Glutamatergic neuron (in vitro differentiated cells): ENCODE measurements at regions not wholly inside any gene's neighbourhood (a gene's known extent, or its start where the extent isn't known, plus 50 kb on each side); places are given as distances from the start of the nearest gene placed in this dataset.

Experiments used
- DNase-seq: peaks from one replicate; pipeline ENCODE4 v3.0.0; 2022
- H3K27ac Mint-ChIP-seq: one replicate; pipeline ENCODE4 v1.8.0; 2020; ENCODE audit warnings: mild to moderate bottlenecking, mixed read lengths, inconsistent platforms; ENCODE audit not compliant: unreplicated experiment
- H3K27me3 Mint-ChIP-seq: one replicate; pipeline ENCODE4 v1.8.0; 2020; ENCODE audit warnings: mild to moderate bottlenecking, moderate library complexity, mixed read lengths, inconsistent platforms; ENCODE audit not compliant: unreplicated experiment
- H3K36me3 Mint-ChIP-seq: one replicate; pipeline ENCODE4 v1.8.0; 2020; ENCODE audit warnings: mild to moderate bottlenecking, mixed read lengths, inconsistent platforms; ENCODE audit not compliant: unreplicated experiment
- H3K4me1 Mint-ChIP-seq: one replicate; pipeline ENCODE4 v1.8.0; 2020; ENCODE audit warnings: mild to moderate bottlenecking, low read depth, mixed read lengths, inconsistent platforms; ENCODE audit not compliant: unreplicated experiment
- H3K4me3 Mint-ChIP-seq: one replicate; pipeline ENCODE4 v1.8.0; 2020; ENCODE audit warnings: mild to moderate bottlenecking, mixed read lengths, inconsistent platforms; ENCODE audit not compliant: unreplicated experiment
- H3K9me3 Mint-ChIP-seq: one replicate; pipeline ENCODE4 v1.8.0; 2020; ENCODE audit warnings: mild to moderate bottlenecking, moderate library complexity, mixed read lengths, inconsistent platforms; ENCODE audit not compliant: unreplicated experiment
- CTCF ChIP-seq: fragments of 200-600 bp; sonication (generic); IDR thresholded peaks from one replicate; pipeline ENCODE4 v1.5.0; 2021; ENCODE audit not compliant: partially characterized antibody, unreplicated experiment

GRCh38 chr9:75712700-75713099 lies 177.8 kb upstream of the PCSK5 start:
- no peak for DNase-seq

GRCh38 chr9:75713335-75713734 lies 177.1 kb upstream of the PCSK5 start:
- Mint-ChIP-seq H3K27ac (no peak overlapping the region), H3K4me3 (no peak overlapping the region), H3K36me3 (no peaks in the 10 kb centered on the region)

More at GRCh38 chr9:75712700-75713099, 177.8 kb upstream of the PCSK5 start:
- no peak overlapping the region for H3K4me3 Mint-ChIP-seq
- H3K9me3 Mint-ChIP-seq: no peaks in the 10 kb centered on the region
- H3K4me1 Mint-ChIP-seq: peaks cover 2% of the 10 kb centered on the region
- no peaks in the 10 kb centered on the region for H3K36me3 Mint-ChIP-seq
- no peaks in the 10 kb centered on the region for H3K27me3 Mint-ChIP-seq
- H3K27ac Mint-ChIP-seq: no peak overlapping the region
- no peak for TF ChIP-seq CTCF

GRCh38 chr9:75715360-75715759 lies 175.1 kb upstream of the PCSK5 start:
- peaks cover 2% of the 10 kb centered on the region for H3K4me1 Mint-ChIP-seq
- no peak for DNase-seq

More at GRCh38 chr9:75713335-75713734, 177.1 kb upstream of the PCSK5 start:
- DNase-seq: no peak
- TF ChIP-seq CTCF: no peak
- Mint-ChIP-seq H3K4me1 (peaks cover 2% of the 10 kb centered on the region), H3K9me3 (no peaks in the 10 kb centered on the region), H3K27me3 (no peaks in the 10 kb centered on the region)

GRCh38 chr9:75718677-75719076 lies 171.8 kb upstream of the PCSK5 start:
- Mint-ChIP-seq H3K4me3 (no peak overlapping the region), H3K9me3 (no peaks in the 10 kb centered on the region), H3K36me3 (no peaks in the 10 kb centered on the region), H3K4me1 (peaks cover 2% of the 10 kb centered on the region), H3K27me3 (no peaks in the 10 kb centered on the region), H3K27ac (no peak overlapping the region)
- TF ChIP-seq CTCF: no peak
- DNase-seq: no peak

More at GRCh38 chr9:75715360-75715759, 175.1 kb upstream of the PCSK5 start:
- TF ChIP-seq CTCF: no peak
- Mint-ChIP-seq H3K27ac (no peak overlapping the region), H3K36me3 (no peaks in the 10 kb centered on the region), H3K4me3 (no peak overlapping the region), H3K27me3 (no peaks in the 10 kb centered on the region), H3K9me3 (no peaks in the 10 kb centered on the region)

GRCh38 chr9:75728391-75728790 lies 162.1 kb upstream of the PCSK5 start:
- no peak for TF ChIP-seq CTCF
- no peak for DNase-seq
- H3K9me3 Mint-ChIP-seq: no peaks in the 10 kb centered on the region
- no peak overlapping the region for H3K4me3 Mint-ChIP-seq
- no peaks in the 10 kb centered on the region for H3K4me1 Mint-ChIP-seq
- H3K27me3 Mint-ChIP-seq: no peaks in the 10 kb centered on the region
- no peak overlapping the region for H3K27ac Mint-ChIP-seq
- no peaks in the 10 kb centered on the region for H3K36me3 Mint-ChIP-seq
